ENCODE measurements at regions not wholly inside any gene's neighbourhood (a gene's known extent, or its start where the extent isn't known, plus 50 kb on each side); places are given as distances from the start of the nearest gene placed in this dataset.

DNA sequence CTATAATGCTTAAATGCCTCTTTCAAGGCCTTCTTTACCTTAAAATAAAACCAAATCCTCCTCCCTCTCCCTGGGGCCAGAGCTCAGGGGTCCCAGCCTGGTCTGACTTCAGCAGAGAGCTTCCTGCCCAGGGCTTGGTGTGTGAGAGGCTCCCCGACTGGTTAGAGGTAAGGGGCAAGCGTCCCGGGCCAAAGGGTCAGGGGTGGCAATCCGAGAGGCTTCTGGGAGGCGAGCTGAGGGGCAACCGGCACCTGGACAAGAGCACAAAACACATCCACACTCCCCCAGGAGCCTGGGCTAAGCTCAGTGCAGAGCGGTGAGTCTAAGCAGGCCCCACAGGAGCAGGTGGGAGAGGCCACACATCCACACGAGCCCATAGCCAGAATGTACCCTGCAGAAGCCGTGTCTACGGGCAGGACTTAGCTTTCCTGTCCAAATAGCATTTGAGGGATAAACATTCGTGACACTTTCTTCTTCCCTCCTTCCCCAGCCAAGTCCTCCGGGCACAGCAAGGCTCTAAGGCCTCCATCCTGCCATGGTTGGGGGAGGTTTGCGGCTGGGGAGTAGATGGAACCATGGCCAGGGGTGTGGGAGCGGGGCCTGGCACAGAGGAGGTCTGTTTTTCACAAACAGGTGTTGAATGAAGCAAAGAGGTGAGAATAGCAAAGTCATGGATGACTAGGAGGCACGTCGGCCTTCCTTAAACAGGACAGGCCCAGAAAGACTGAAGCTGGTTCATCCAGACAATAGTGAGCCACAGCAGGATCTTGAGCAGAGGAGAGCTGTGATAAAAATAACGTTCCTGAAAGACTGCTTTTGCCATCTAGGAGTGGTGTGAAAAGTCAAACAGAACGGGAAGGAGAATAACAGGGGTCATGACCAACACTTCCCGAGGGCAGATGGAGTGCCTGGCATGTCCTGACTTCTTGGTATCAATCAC is 98.7 kb upstream of the IQSEC1 start:
- TF ChIP-seq POLR2A (IDR thresholded peaks at IDR 0.05; ENCODE audit: low read depth, low read length) = no peak
- TF ChIP-seq POLR2AphosphoS5 (IDR thresholded peaks at IDR 0.05; ENCODE audit: low read depth, low read length) = no peak
- no peak for TF ChIP-seq TAF1 (IDR thresholded peaks at IDR 0.05; ENCODE audit: borderline replicate concordance, low read depth, low read length)
